Stimulated activated CD4-positive, alpha-beta T cell treated with anti-CD3 and anti-CD28 coated beads, Interleukin-1b, Interleukin-23, amount 100 ng/mL, for 24 hours (primary cell): ENCODE measurements at regions not wholly inside any gene's neighbourhood (a gene's known extent, or its start where the extent isn't known, plus 50 kb on each side); places are given as distances from the start of the nearest gene placed in this dataset.

Source experiments
- DNase-seq, 4 experiments: peaks; one replicate each; pipeline ENCODE4 v3.0.0-alpha.2; 2020; ENCODE audit warnings: low read depth in 4 of 4, low spot score in 1 of 4

GRCh38 chr14:65185829-65186228 is 83.5 kb upstream of the MAX start:
- no peak for DNase-seq

GRCh38 chr14:65186951-65187350 is 84.6 kb upstream of the MAX start:
- no peak for DNase-seq

GRCh38 chr14:65187421-65188049 is 85.2 kb upstream of the MAX start:
- no peak for DNase-seq

- no peak for DNase-seq
Observed at GRCh38 chr14:65190312-65190711, 88.0 kb upstream of the MAX start.

GRCh38 chr14:65191716-65192115 is 89.4 kb upstream of the MAX start:
- DNase-seq = no peak

- DNase-seq = no peak
Observed at GRCh38 chr14:65192686-65193085, 90.4 kb upstream of the MAX start.

GRCh38 chr14:65193916-65194590 is 91.7 kb upstream of the MAX start:
- DNase-seq = no peak

- no peak for DNase-seq
Observed at GRCh38 chr14:65195042-65195719, 92.9 kb upstream of the MAX start.

GRCh38 chr14:65198346-65198745 is 96.0 kb upstream of the MAX start:
- DNase-seq = no peak

GRCh38 chr14:65200454-65200853 is 98.1 kb upstream of the MAX start:
- DNase-seq = no peak

- DNase-seq = no peak
Observed at GRCh38 chr14:65203574-65203973, 101.3 kb upstream of the MAX start.

GRCh38 chr14:65204056-65204455 is 101.7 kb upstream of the MAX start:
- DNase-seq = no peak

- DNase-seq = no peak
Observed at GRCh38 chr14:65206078-65206447, 103.7 kb upstream of the MAX start.

- no peak for DNase-seq
Observed at GRCh38 chr14:65206448-65207096, 104.3 kb upstream of the MAX start.

GRCh38 chr14:65208548-65208947 is 106.2 kb upstream of the MAX start:
- DNase-seq = no peak

GRCh38 chr14:65210118-65210821 is 108.0 kb upstream of the MAX start:
- no peak for DNase-seq

GRCh38 chr14:65210822-65211182 is 108.5 kb upstream of the MAX start:
- DNase-seq = no peak

GRCh38 chr14:65211341-65211987 is 109.1 kb upstream of the MAX start:
- no peak for DNase-seq

GRCh38 chr14:65213316-65213715 is 111.0 kb upstream of the MAX start:
- DNase-seq = no peak

- DNase-seq = no peak
Observed at GRCh38 chr14:65214741-65215140, 112.4 kb upstream of the MAX start.

GRCh38 chr14:65219353-65219752 is 117.0 kb upstream of the MAX start:
- no peak for DNase-seq
